ENCODE measurements at regions not wholly inside any gene's neighbourhood (a gene's known extent, or its start where the extent isn't known, plus 50 kb on each side); places are given as distances from the start of the nearest gene placed in this dataset.
"Not testable (repeated sequence)": the region's sequence is repeated elsewhere in the genome, so short reads cannot be mapped to it uniquely, and the experiment has no call there.

DNA sequence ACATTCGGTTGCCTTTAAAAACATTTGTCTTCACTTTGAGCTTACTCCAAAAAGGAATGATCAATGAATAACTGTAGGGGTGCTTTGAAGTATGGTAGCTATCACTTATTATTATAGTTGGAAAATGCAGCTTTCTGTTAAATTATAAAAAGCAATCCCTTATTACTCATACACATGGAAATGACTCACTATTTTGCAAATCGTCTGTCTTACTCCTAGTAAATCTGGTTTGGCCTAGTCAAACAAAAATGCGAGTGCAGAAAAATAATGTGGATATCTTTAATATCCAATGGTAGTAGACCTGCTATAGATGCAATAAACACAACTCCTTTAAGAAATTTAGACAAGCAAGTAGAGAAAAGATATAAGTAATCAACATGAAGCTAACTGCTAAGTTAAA, 112.5 kb downstream of the ZIC1 start:
- CTCF ChIA-PET, result interaction anchor here (0.6 kb wide), 1 partner anchor 788 kb away, joined by 3 read pairs; no protein-coding TSS in a partner anchor

DNA sequence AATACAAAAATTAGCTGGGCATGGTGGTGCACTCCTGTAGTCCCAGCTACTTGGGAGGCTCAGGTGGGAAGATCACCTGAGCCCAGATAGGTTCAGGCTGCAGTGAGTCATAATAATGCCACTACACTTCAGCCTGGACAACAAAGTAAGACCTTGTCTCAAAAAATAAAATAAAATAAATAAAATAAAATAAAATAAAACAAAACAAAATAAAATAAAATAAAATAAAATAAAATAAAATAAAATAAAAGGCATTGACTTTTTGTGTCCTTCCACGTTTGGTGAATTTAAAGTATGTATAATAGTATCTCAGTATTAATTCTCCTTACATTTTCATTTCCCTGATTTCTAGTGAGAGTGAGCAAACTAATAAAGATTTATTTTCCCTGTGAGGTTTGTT, 113.6 kb downstream of the ZIC1 start:
- CTCF ChIA-PET; POLR2A ChIA-PET; H3K4me3 ChIP-seq (ENCODE audit: low read depth, low read length); DNase-seq (ENCODE audit: low read depth, low spot score): not testable (repeated sequence)

More for the DNA sequence above, 112.5 kb downstream of the ZIC1 start:
- POLR2A ChIA-PET, result no interaction called here
- TF ChIP-seq, protein P1, sequence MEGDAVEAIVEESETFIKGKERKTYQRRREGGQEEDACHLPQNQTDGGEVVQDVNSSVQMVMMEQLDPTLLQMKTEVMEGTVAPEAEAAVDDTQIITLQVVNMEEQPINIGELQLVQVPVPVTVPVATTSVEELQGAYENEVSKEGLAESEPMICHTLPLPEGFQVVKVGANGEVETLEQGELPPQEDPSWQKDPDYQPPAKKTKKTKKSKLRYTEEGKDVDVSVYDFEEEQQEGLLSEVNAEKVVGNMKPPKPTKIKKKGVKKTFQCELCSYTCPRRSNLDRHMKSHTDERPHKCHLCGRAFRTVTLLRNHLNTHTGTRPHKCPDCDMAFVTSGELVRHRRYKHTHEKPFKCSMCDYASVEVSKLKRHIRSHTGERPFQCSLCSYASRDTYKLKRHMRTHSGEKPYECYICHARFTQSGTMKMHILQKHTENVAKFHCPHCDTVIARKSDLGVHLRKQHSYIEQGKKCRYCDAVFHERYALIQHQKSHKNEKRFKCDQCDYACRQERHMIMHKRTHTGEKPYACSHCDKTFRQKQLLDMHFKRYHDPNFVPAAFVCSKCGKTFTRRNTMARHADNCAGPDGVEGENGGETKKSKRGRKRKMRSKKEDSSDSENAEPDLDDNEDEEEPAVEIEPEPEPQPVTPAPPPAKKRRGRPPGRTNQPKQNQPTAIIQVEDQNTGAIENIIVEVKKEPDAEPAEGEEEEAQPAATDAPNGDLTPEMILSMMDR (IDR thresholded peaks at IDR 0.05; ENCODE audit: insufficient read depth, low read length, missing control alignments), result no peak
- peak; percentile 12 for DNase-seq (ENCODE audit: low read depth, low spot score)
- H3K4me3 ChIP-seq (ENCODE audit: low read depth, low read length), result no peak overlapping the region

DNA sequence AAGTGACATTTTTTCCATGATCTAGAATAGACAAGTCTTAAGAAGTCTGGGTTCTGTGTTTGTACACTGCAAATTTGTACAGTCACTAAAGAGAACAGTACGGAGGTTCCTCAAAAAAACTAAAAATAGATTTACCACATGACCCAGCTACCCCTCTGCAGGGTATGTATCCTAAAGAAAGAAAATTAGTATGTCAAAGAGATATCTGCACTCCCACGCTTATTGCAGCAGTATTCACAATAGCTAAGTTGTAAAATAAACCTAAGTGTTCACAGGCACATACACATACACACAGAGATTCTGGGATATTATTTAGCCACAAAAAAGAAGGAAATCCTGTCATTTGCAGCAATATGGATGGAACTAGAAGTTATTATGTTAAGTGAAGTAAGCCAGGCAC, 120.4 kb downstream of the ZIC1 start:
- CTCF ChIA-PET, result no interaction called here

DNA sequence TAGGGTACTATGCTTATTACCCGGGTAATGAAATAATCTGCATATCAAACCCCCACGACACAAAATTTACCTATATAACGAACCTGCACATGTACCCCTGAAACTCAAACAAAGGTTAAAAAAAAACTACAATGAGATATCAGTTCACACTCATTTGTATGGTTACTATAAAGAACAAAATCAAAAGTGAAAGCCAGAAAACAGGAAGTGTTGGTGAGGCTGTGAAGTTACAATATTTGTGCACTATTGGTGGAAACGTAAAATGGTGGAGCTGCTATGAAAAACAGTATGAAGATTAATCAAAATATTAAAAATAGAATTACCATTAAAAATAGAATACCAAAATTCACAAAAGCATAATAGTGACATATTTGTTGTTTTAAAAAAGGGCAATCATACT, 128.9 kb downstream of the ZIC1 start:
- TF ChIP-seq, protein P1 (IDR thresholded peaks at IDR 0.05; ENCODE audit: insufficient read depth, low read length, missing control alignments), result no peak
- H3K4me3 ChIP-seq (ENCODE audit: low read depth, low read length), result no peak overlapping the region
- POLR2A ChIA-PET, result no interaction called here
- no peak for DNase-seq (ENCODE audit: low read depth, low spot score)
- CTCF ChIA-PET, result no interaction called here

More for the DNA sequence above, 120.4 kb downstream of the ZIC1 start:
- POLR2A ChIA-PET, result no interaction called here
- no peak overlapping the region for H3K4me3 ChIP-seq (ENCODE audit: low read depth, low read length)
- DNase-seq (ENCODE audit: low read depth, low spot score), result no peak
- TF ChIP-seq, protein P1 (IDR thresholded peaks at IDR 0.05; ENCODE audit: insufficient read depth, low read length, missing control alignments), result no peak

DNA sequence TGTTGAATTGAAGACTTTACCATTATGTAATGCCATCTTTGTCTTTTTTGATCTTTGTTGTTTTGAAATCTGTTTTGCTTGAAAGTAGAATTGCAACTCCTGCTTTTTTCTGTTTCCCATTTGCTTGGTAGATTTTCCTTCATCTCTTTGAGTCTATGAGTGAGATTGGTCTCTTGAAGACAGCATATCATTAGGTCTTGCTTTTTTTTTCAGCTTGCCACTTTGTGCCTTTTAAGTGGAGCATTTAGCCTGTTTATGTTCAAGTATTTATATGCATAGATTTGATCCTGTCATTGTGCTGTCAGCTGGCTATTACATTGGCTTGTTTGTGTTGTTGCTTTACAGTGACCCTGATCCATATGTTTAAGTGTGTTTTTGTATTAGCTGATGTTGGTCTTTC, 131.8 kb downstream of the ZIC1 start:
- no peak for DNase-seq (ENCODE audit: low read depth, low spot score)
- CTCF ChIA-PET, result no interaction called here
- no peak overlapping the region for H3K4me3 ChIP-seq (ENCODE audit: low read depth, low read length)
- POLR2A ChIA-PET, result no interaction called here
- TF ChIP-seq, protein P1 (IDR thresholded peaks at IDR 0.05; ENCODE audit: insufficient read depth, low read length, missing control alignments), result no peak

DNA sequence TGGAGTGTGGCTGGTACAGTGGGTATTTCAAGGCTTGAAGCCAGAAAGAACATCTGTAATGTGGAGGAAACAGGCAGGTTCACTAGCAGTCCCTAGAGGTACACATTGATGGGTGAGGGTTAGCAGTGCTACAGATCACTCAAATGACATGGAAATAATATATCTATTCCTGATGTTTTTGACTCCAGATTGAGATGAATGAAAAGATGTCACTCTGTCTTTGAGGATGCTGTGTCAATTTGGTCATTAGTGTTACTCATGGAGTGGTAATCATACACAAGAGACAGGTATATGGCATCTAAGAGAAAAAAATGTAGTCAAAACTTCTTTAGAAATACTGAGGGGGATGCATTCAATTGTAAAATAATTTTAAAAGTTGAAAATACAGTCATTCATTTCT, 135.1 kb downstream of the ZIC1 start:
- DNase-seq (ENCODE audit: low read depth, low spot score), result no peak
- TF ChIP-seq, protein P1 (IDR thresholded peaks at IDR 0.05; ENCODE audit: insufficient read depth, low read length, missing control alignments), result no peak
- ChIA-PET CTCF (no interaction called here), POLR2A (interaction anchor here (0.6 kb wide), 1 partner anchor 1609 kb away, joined by 3 read pairs; no protein-coding TSS in a partner anchor)
- H3K4me3 ChIP-seq (ENCODE audit: low read depth, low read length), result no peak overlapping the region

DNA sequence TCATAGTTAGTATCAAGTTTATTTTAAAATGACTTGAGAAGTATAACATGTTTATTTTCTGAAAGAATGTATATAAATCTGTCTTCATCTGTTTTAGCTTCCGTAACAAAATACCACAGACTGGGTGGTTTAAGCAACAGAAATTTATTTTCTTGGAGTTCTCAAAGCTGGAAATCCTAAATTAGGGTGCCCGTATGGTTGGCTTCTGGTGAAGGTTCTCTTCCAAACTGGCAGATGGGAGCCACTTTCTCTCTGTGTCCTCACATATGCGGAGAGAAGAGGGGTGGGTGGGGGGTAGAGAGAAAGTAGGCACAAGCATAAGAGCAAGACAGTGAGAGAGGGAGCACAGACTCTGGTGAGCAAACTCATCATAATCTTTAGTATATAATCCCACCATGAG, 142.3 kb downstream of the ZIC1 start:
- TF ChIP-seq, protein P1 (IDR thresholded peaks at IDR 0.05; ENCODE audit: insufficient read depth, low read length, missing control alignments), result no peak
- ChIA-PET CTCF (no interaction called here), POLR2A (no interaction called here)
- DNase-seq (ENCODE audit: low read depth, low spot score), result no peak
- no peak overlapping the region for H3K4me3 ChIP-seq (ENCODE audit: low read depth, low read length)

Data from AG04449 (cell line).